Body of pancreas (tissue), 4 donors: ENCODE measurements at regions not wholly inside any gene's neighbourhood (a gene's known extent, or its start where the extent isn't known, plus 50 kb on each side); places are given as distances from the start of the nearest gene placed in this dataset.

Experiments
- ATAC-seq: fragments of 150-250 bp; one replicate; pipeline ENCODE4 v1.9.1; 2016
- DNase-seq, 4 donors: peaks; one replicate each; pipeline ENCODE4 v3.0.0-alpha.2; 2019
- H3K27ac ChIP-seq, 4 donors: fragments of 200-600 bp; sonication (generic); 1 replicate in 3 of 4; 2 replicates in 1 of 4; pipeline versions ENCODE4 v1.5.1 to v1.6.1; 2016 to 2019; ENCODE audit warnings: mild to moderate bottlenecking in 1 of 4, mixed read lengths in 1 of 4, moderate library complexity in 1 of 4
- H3K27me3 ChIP-seq, 2 donors: fragments of 200-600 bp; sonication (generic); one replicate each; pipeline ENCODE4 v1.6.0; 2016; ENCODE audit warnings: mild to moderate bottlenecking in 1 of 2
- H3K36me3 ChIP-seq, 2 donors: fragments of 200-600 bp; sonication (generic); replicated peaks in 1 of 2; 2 replicates each; pipeline ENCODE4 v1.5.1; 2016; ENCODE audit warnings: low read depth in 2 of 2; ENCODE audit not compliant: insufficient read depth in 1 of 2
- H3K4me1 ChIP-seq: fragments of 200-600 bp; sonication (generic); one replicate; pipeline ENCODE4 v1.6.0; 2016
- H3K4me3 ChIP-seq, 2 donors: fragments of 200-600 bp; sonication (generic); 1 replicate in 1 of 2; 2 replicates in 1 of 2; pipeline ENCODE4 v1.5.1; 2016 to 2019
- H3K9me3 ChIP-seq, 3 donors: fragments of 200-600 bp; sonication (generic); 1 replicate in 2 of 3; 2 replicates in 1 of 3; pipeline ENCODE4 v1.5.1; 2016
- POLR2A ChIP-seq, 3 donors: fragments of 450-650 bp; IDR thresholded peaks; one replicate each; pipeline ENCODE4 v1.6.1; 2016; ENCODE audit warnings: antibody characterized with exemption in 3 of 3, mild to moderate bottlenecking in 2 of 3
- WGBS, 2 donors: methylation state at CpG; one replicate each; pipeline ENCODE4 v1.1.5; 2017; 5-methylcytosine and 5-hydroxymethylcytosine counted together
- intact Hi-C: fragments of 100-400 bp; cut with DNase I; formaldehyde crosslinking; loops from one replicate; pipeline ENCODE4 v1.15.1; 2023
- TF ChIP-seq, protein P1 (sequence below), 7 experiments: fragments of 450-650 bp in 4 of 7; fragments of 200-600 bp in 3 of 7; sonication (generic) in 3 of 7; IDR thresholded peaks; one replicate each; pipeline ENCODE4 v1.5.1; 2016 to 2019; ENCODE audit warnings: antibody characterized with exemption in 7 of 7

DNA sequence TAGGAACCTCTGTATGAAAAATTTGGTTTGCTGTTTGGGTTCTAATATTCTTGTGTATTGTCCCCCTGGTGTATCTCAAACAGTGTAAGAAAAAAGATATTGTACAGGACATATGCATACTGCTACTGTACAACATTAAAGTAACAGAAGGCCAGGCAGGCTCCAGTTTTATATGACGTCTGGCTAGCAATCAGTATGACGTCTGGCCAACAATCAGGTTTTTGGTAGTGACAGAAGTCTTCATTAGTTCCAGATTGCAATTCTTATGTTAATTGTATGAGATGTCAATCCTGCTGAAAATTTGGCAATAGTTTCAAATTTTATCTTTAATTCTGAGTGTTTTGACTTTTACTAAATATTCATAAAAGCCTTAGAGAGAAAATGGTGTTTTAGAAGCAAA, 67.9 kb upstream of the KCND2 start:
- 35% methylated on average over 2 of the region's 2 CpGs for WGBS, 2 donors
- intact Hi-C loops: no loop called here
- no peaks in the 10 kb centered on the region for H3K9me3 ChIP-seq
- TF ChIP-seq, protein P1, sequence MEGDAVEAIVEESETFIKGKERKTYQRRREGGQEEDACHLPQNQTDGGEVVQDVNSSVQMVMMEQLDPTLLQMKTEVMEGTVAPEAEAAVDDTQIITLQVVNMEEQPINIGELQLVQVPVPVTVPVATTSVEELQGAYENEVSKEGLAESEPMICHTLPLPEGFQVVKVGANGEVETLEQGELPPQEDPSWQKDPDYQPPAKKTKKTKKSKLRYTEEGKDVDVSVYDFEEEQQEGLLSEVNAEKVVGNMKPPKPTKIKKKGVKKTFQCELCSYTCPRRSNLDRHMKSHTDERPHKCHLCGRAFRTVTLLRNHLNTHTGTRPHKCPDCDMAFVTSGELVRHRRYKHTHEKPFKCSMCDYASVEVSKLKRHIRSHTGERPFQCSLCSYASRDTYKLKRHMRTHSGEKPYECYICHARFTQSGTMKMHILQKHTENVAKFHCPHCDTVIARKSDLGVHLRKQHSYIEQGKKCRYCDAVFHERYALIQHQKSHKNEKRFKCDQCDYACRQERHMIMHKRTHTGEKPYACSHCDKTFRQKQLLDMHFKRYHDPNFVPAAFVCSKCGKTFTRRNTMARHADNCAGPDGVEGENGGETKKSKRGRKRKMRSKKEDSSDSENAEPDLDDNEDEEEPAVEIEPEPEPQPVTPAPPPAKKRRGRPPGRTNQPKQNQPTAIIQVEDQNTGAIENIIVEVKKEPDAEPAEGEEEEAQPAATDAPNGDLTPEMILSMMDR (IDR thresholded peaks at IDR 0.05): no peak
- no peak for TF ChIP-seq POLR2A (IDR thresholded peaks at IDR 0.05)
- no peaks in the 10 kb centered on the region for H3K36me3 ChIP-seq
- no peaks in the 10 kb centered on the region for H3K4me1 ChIP-seq
- ATAC-seq: no peak
- DNase-seq: no peak
- H3K4me3 ChIP-seq: no peak overlapping the region
- no peaks in the 10 kb centered on the region for H3K27me3 ChIP-seq
- H3K27ac ChIP-seq: no peak overlapping the region

- DNase-seq: no peak
- Histone ChIP-seq H3K4me3 (no peak overlapping the region), H3K36me3 (no peaks in the 10 kb centered on the region), H3K9me3 (no peaks in the 10 kb centered on the region), H3K4me1 (no peaks in the 10 kb centered on the region), H3K27me3 (no peaks in the 10 kb centered on the region), H3K27ac (no peak overlapping the region)
- no peak for ATAC-seq
- intact Hi-C loops: no loop called here
- TF ChIP-seq POLR2A (IDR thresholded peaks at IDR 0.05): no peak
- TF ChIP-seq, protein P1 (IDR thresholded peaks at IDR 0.05): no peak
- 46 to 67% methylated on average over 3 of the region's 3 CpGs for WGBS, 2 donors
These were observed 65.9 kb upstream of the KCND2 start for GRCh38 chr7:120207037-120207436.

GRCh38 chr7:120215654-120216053, 57.3 kb upstream of the KCND2 start:
- no peak for TF ChIP-seq POLR2A (IDR thresholded peaks at IDR 0.05)
- TF ChIP-seq, protein P1 (IDR thresholded peaks at IDR 0.05): no peak
- ATAC-seq (no peak), DNase-seq (no peak)
- no peaks in the 10 kb centered on the region for H3K27me3 ChIP-seq
- no peaks in the 10 kb centered on the region for H3K36me3 ChIP-seq
- intact Hi-C loops: no loop called here
- H3K9me3 ChIP-seq: no peaks in the 10 kb centered on the region
- no peaks in the 10 kb centered on the region for H3K4me1 ChIP-seq
- no peak overlapping the region for H3K4me3 ChIP-seq
- WGBS, 2 donors: 75 to 80% methylated on average over 7 of the region's 7 CpGs
- no peak overlapping the region for H3K27ac ChIP-seq

GRCh38 chr7:120216947-120217346, 56.0 kb upstream of the KCND2 start:
- Histone ChIP-seq H3K9me3 (no peaks in the 10 kb centered on the region), H3K27ac (no peak overlapping the region), H3K36me3 (no peaks in the 10 kb centered on the region), H3K27me3 (no peaks in the 10 kb centered on the region), H3K4me3 (no peak overlapping the region), H3K4me1 (no peaks in the 10 kb centered on the region)
- intact Hi-C loops: no loop called here
- WGBS, 2 donors: 28 to 44% methylated on average over 2 of the region's 2 CpGs
- ATAC-seq: no peak
- TF ChIP-seq, protein P1 (IDR thresholded peaks at IDR 0.05): no peak
- no peak for TF ChIP-seq POLR2A (IDR thresholded peaks at IDR 0.05)
- DNase-seq: no peak

GRCh38 chr7:120218712-120219111, 54.3 kb upstream of the KCND2 start:
- ATAC-seq: no peak
- TF ChIP-seq, protein P1 (IDR thresholded peaks at IDR 0.05): no peak
- no peak for TF ChIP-seq POLR2A (IDR thresholded peaks at IDR 0.05)

More at GRCh38 chr7:120218712-120219111, 54.3 kb upstream of the KCND2 start:
- no peak overlapping the region for H3K4me3 ChIP-seq
- H3K9me3 ChIP-seq: no peaks in the 10 kb centered on the region
- H3K4me1 ChIP-seq: no peaks in the 10 kb centered on the region
- no peak overlapping the region for H3K27ac ChIP-seq
- H3K36me3 ChIP-seq: no peaks in the 10 kb centered on the region
- peak in 2 of 4 donors; percentile 7 to 35 for DNase-seq
- H3K27me3 ChIP-seq: no peaks in the 10 kb centered on the region
- intact Hi-C loops: no loop called here
